ENCODE measurements at regions not wholly inside any gene's neighbourhood (a gene's known extent, or its start where the extent isn't known, plus 50 kb on each side); places are given as distances from the start of the nearest gene placed in this dataset.

GRCh38 chr11:81331611-81332235 lies 1401.9 kb downstream of the FAM181B start:
- no peaks in the 10 kb centered on the region for H3F3A ChIP-seq (ENCODE audit: insufficient read depth, low read length)
- no peaks in the 10 kb centered on the region for H3K4me1 ChIP-seq (ENCODE audit: insufficient read depth, low read length, severe bottlenecking)
- no peak overlapping the region for H3K9ac ChIP-seq (ENCODE audit: low read length)
- H4K20me1 ChIP-seq (ENCODE audit: insufficient read depth, low read length), result no peaks in the 10 kb centered on the region
- no peaks in the 10 kb centered on the region for H3K79me2 ChIP-seq (ENCODE audit: insufficient read depth, low read length)
- no peak overlapping the region for H3K4me3 ChIP-seq (ENCODE audit: low read depth, low read length, poor library complexity, severe bottlenecking)
- H3K36me3 ChIP-seq (ENCODE audit: insufficient read depth, low read length), result no peaks in the 10 kb centered on the region
- no peak overlapping the region for H3K27ac ChIP-seq (ENCODE audit: low read depth, low read length, poor library complexity, severe bottlenecking)
- H3K4me2 ChIP-seq (ENCODE audit: low read length), result no peak overlapping the region
- H3K9me3 ChIP-seq (ENCODE audit: low read length), result no peaks in the 10 kb centered on the region
- H3K27me3 ChIP-seq (ENCODE audit: insufficient read depth, low read length), result no peaks in the 10 kb centered on the region
- TF ChIP-seq EZH2 (IDR thresholded peaks at IDR 0.05; ENCODE audit: borderline replicate concordance, low read length) (no peak), CTCF (IDR thresholded peaks at IDR 0.05; ENCODE audit: low read length) (no peak)
- H2AFZ ChIP-seq (ENCODE audit: low read length), result no peak overlapping the region
- H3K9me2 ChIP-seq (ENCODE audit: low read depth, low read length), result no peaks in the 10 kb centered on the region

DNA sequence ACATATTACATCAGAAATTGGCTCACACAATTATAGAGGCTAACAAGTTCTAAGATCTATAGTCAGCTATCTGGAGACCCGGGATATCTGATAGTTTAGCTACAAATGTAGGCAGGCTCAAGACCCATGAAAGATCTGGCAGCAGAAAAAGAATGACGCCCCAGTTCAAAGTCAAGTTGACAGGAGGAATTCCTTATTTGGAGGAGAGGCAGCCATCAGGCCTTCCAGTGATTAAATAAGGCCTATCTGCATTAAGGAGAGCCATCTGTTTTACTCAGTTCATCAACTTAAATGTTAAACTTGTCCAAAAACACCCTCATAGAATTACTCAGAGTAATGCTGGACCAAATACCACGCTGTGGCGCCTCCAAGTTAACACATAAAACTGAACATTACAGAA lies 1402.6 kb downstream of the FAM181B start:
- H3K4me2 ChIP-seq (ENCODE audit: low read length), result no peak overlapping the region
- H3K9me2 ChIP-seq (ENCODE audit: low read depth, low read length), result no peaks in the 10 kb centered on the region
- no peaks in the 10 kb centered on the region for H3K4me1 ChIP-seq (ENCODE audit: insufficient read depth, low read length, severe bottlenecking)
- H3K79me2 ChIP-seq (ENCODE audit: insufficient read depth, low read length), result no peaks in the 10 kb centered on the region
- TF ChIP-seq CTCF (IDR thresholded peaks at IDR 0.05; ENCODE audit: low read length), result no peak
- TF ChIP-seq EZH2 (IDR thresholded peaks at IDR 0.05; ENCODE audit: borderline replicate concordance, low read length), result no peak
- H3K9ac ChIP-seq (ENCODE audit: low read length), result no peak overlapping the region
- H3K36me3 ChIP-seq (ENCODE audit: insufficient read depth, low read length), result no peaks in the 10 kb centered on the region
- no peaks in the 10 kb centered on the region for H3F3A ChIP-seq (ENCODE audit: insufficient read depth, low read length)
- H3K9me3 ChIP-seq (ENCODE audit: low read length), result no peaks in the 10 kb centered on the region
- no peak overlapping the region for H3K4me3 ChIP-seq (ENCODE audit: low read depth, low read length, poor library complexity, severe bottlenecking)
- no peaks in the 10 kb centered on the region for H4K20me1 ChIP-seq (ENCODE audit: insufficient read depth, low read length)
- H2AFZ ChIP-seq (ENCODE audit: low read length), result no peak overlapping the region
- H3K27me3 ChIP-seq (ENCODE audit: insufficient read depth, low read length), result no peaks in the 10 kb centered on the region
- H3K27ac ChIP-seq (ENCODE audit: low read depth, low read length, poor library complexity, severe bottlenecking), result no peak overlapping the region

- Histone ChIP-seq H3K79me2 (ENCODE audit: insufficient read depth, low read length) (no peaks in the 10 kb centered on the region), H3K9me2 (ENCODE audit: low read depth, low read length) (no peaks in the 10 kb centered on the region), H2AFZ (ENCODE audit: low read length) (no peak overlapping the region), H3K36me3 (ENCODE audit: insufficient read depth, low read length) (no peaks in the 10 kb centered on the region), H3K4me3 (ENCODE audit: low read depth, low read length, poor library complexity, severe bottlenecking) (no peak overlapping the region), H3K27ac (ENCODE audit: low read depth, low read length, poor library complexity, severe bottlenecking) (no peak overlapping the region), H3K4me1 (ENCODE audit: insufficient read depth, low read length, severe bottlenecking) (no peaks in the 10 kb centered on the region), H3K27me3 (ENCODE audit: insufficient read depth, low read length) (no peaks in the 10 kb centered on the region), H3K4me2 (ENCODE audit: low read length) (no peak overlapping the region), H3K9ac (ENCODE audit: low read length) (no peak overlapping the region), H3K9me3 (ENCODE audit: low read length) (no peaks in the 10 kb centered on the region), H3F3A (ENCODE audit: insufficient read depth, low read length) (no peaks in the 10 kb centered on the region), H4K20me1 (ENCODE audit: insufficient read depth, low read length) (no peaks in the 10 kb centered on the region)
- no peak for TF ChIP-seq CTCF (IDR thresholded peaks at IDR 0.05; ENCODE audit: low read length)
- no peak for TF ChIP-seq EZH2 (IDR thresholded peaks at IDR 0.05; ENCODE audit: borderline replicate concordance, low read length)
Observed at GRCh38 chr11:81303038-81303664, 1430.5 kb downstream of the FAM181B start.

All from OCI-LY1 (cell line).